ENCODE measurements at regions not wholly inside any gene's neighbourhood (a gene's known extent, or its start where the extent isn't known, plus 50 kb on each side); places are given as distances from the start of the nearest gene placed in this dataset.

GRCh38 chr2:204250692-204251091 is 294.6 kb upstream of the PARD3B start:
- no peak overlapping the region for H3K4me3 ChIP-seq (ENCODE audit: low read length)
- H3K4me1 ChIP-seq (ENCODE audit: control insufficient read depth, insufficient read depth, low read length): no peaks in the 10 kb centered on the region
- no peak overlapping the region for H3K9ac ChIP-seq (ENCODE audit: low read depth, low read length)
- H3K27me3 ChIP-seq (ENCODE audit: control insufficient read depth, insufficient read depth, low read length): peaks cover 15% of the 10 kb centered on the region
- H3K4me2 ChIP-seq (ENCODE audit: low read length): no peak overlapping the region
- no peaks in the 10 kb centered on the region for H3K36me3 ChIP-seq (ENCODE audit: insufficient read depth, low read length)
- no peaks in the 10 kb centered on the region for H3K9me3 ChIP-seq (replicated peaks; ENCODE audit: low read length)

- no peak overlapping the region for H3K9ac ChIP-seq (ENCODE audit: low read depth, low read length)
- no peaks in the 10 kb centered on the region for H3K36me3 ChIP-seq (ENCODE audit: insufficient read depth, low read length)
- H3K4me1 ChIP-seq (ENCODE audit: control insufficient read depth, insufficient read depth, low read length): no peaks in the 10 kb centered on the region
- H3K27me3 ChIP-seq (ENCODE audit: control insufficient read depth, insufficient read depth, low read length): peaks cover 15% of the 10 kb centered on the region
- no peaks in the 10 kb centered on the region for H3K9me3 ChIP-seq (replicated peaks; ENCODE audit: low read length)
- no peak overlapping the region for H3K4me3 ChIP-seq (ENCODE audit: low read length)
- H3K4me2 ChIP-seq (ENCODE audit: low read length): no peak overlapping the region
These were observed 293.9 kb upstream of the PARD3B start for GRCh38 chr2:204251158-204251997.

GRCh38 chr2:204251998-204252376 is 293.3 kb upstream of the PARD3B start:
- peaks cover 4% of the 10 kb centered on the region for H3K4me1 ChIP-seq (ENCODE audit: control insufficient read depth, insufficient read depth, low read length)
- H3K4me3 ChIP-seq (ENCODE audit: low read length): no peak overlapping the region
- no peaks in the 10 kb centered on the region for H3K9me3 ChIP-seq (replicated peaks; ENCODE audit: low read length)
- H3K9ac ChIP-seq (ENCODE audit: low read depth, low read length): no peak overlapping the region
- no peak overlapping the region for H3K4me2 ChIP-seq (ENCODE audit: low read length)
- H3K36me3 ChIP-seq (ENCODE audit: insufficient read depth, low read length): no peaks in the 10 kb centered on the region
- H3K27me3 ChIP-seq (ENCODE audit: control insufficient read depth, insufficient read depth, low read length): peaks cover 15% of the 10 kb centered on the region

- Histone ChIP-seq H3K4me1 (ENCODE audit: control insufficient read depth, insufficient read depth, low read length) (peaks cover 11% of the 10 kb centered on the region), H3K27me3 (ENCODE audit: control insufficient read depth, insufficient read depth, low read length) (peaks cover 15% of the 10 kb centered on the region), H3K4me3 (ENCODE audit: low read length) (no peak overlapping the region), H3K9ac (ENCODE audit: low read depth, low read length) (no peak overlapping the region), H3K9me3 (replicated peaks; ENCODE audit: low read length) (no peaks in the 10 kb centered on the region), H3K36me3 (ENCODE audit: insufficient read depth, low read length) (no peaks in the 10 kb centered on the region), H3K4me2 (ENCODE audit: low read length) (no peak overlapping the region)
These were observed 290.2 kb upstream of the PARD3B start for GRCh38 chr2:204255071-204255470.

GRCh38 chr2:204255526-204255925 is 289.7 kb upstream of the PARD3B start:
- Histone ChIP-seq H3K4me2 (ENCODE audit: low read length) (no peak overlapping the region), H3K4me1 (ENCODE audit: control insufficient read depth, insufficient read depth, low read length) (peaks cover 11% of the 10 kb centered on the region), H3K27me3 (ENCODE audit: control insufficient read depth, insufficient read depth, low read length) (peaks cover 15% of the 10 kb centered on the region), H3K9me3 (replicated peaks; ENCODE audit: low read length) (no peaks in the 10 kb centered on the region), H3K9ac (ENCODE audit: low read depth, low read length) (no peak overlapping the region), H3K36me3 (ENCODE audit: insufficient read depth, low read length) (no peaks in the 10 kb centered on the region), H3K4me3 (ENCODE audit: low read length) (no peak overlapping the region)

GRCh38 chr2:204257781-204258180 is 287.5 kb upstream of the PARD3B start:
- Histone ChIP-seq H3K4me3 (ENCODE audit: low read length) (no peak overlapping the region), H3K4me1 (ENCODE audit: control insufficient read depth, insufficient read depth, low read length) (peaks cover 11% of the 10 kb centered on the region), H3K9me3 (replicated peaks; ENCODE audit: low read length) (no peaks in the 10 kb centered on the region), H3K27me3 (ENCODE audit: control insufficient read depth, insufficient read depth, low read length) (no peaks in the 10 kb centered on the region), H3K9ac (ENCODE audit: low read depth, low read length) (no peak overlapping the region), H3K4me2 (ENCODE audit: low read length) (no peak overlapping the region), H3K36me3 (ENCODE audit: insufficient read depth, low read length) (no peaks in the 10 kb centered on the region)

- no peaks in the 10 kb centered on the region for H3K36me3 ChIP-seq (ENCODE audit: insufficient read depth, low read length)
- no peaks in the 10 kb centered on the region for H3K9me3 ChIP-seq (replicated peaks; ENCODE audit: low read length)
- no peak overlapping the region for H3K9ac ChIP-seq (ENCODE audit: low read depth, low read length)
- H3K4me1 ChIP-seq (ENCODE audit: control insufficient read depth, insufficient read depth, low read length): peaks cover 11% of the 10 kb centered on the region
- no peaks in the 10 kb centered on the region for H3K27me3 ChIP-seq (ENCODE audit: control insufficient read depth, insufficient read depth, low read length)
- no peak overlapping the region for H3K4me3 ChIP-seq (ENCODE audit: low read length)
- no peak overlapping the region for H3K4me2 ChIP-seq (ENCODE audit: low read length)
These were observed 286.4 kb upstream of the PARD3B start for GRCh38 chr2:204258890-204259289.

GRCh38 chr2:204260162-204260877 is 285.0 kb upstream of the PARD3B start:
- Histone ChIP-seq H3K36me3 (ENCODE audit: insufficient read depth, low read length) (no peaks in the 10 kb centered on the region), H3K9me3 (replicated peaks; ENCODE audit: low read length) (no peaks in the 10 kb centered on the region), H3K4me3 (ENCODE audit: low read length) (no peak overlapping the region), H3K9ac (ENCODE audit: low read depth, low read length) (no peak overlapping the region), H3K4me1 (ENCODE audit: control insufficient read depth, insufficient read depth, low read length) (peaks cover 11% of the 10 kb centered on the region), H3K4me2 (ENCODE audit: low read length) (peak overlapping the region; percentile 17), H3K27me3 (ENCODE audit: control insufficient read depth, insufficient read depth, low read length) (no peaks in the 10 kb centered on the region)

GRCh38 chr2:204260901-204261300 is 284.4 kb upstream of the PARD3B start:
- H3K36me3 ChIP-seq (ENCODE audit: insufficient read depth, low read length): no peaks in the 10 kb centered on the region
- H3K27me3 ChIP-seq (ENCODE audit: control insufficient read depth, insufficient read depth, low read length): no peaks in the 10 kb centered on the region
- H3K4me2 ChIP-seq (ENCODE audit: low read length): no peak overlapping the region
- H3K4me1 ChIP-seq (ENCODE audit: control insufficient read depth, insufficient read depth, low read length): peaks cover 11% of the 10 kb centered on the region
- no peaks in the 10 kb centered on the region for H3K9me3 ChIP-seq (replicated peaks; ENCODE audit: low read length)
- H3K4me3 ChIP-seq (ENCODE audit: low read length): no peak overlapping the region
- no peak overlapping the region for H3K9ac ChIP-seq (ENCODE audit: low read depth, low read length)

- H3K9ac ChIP-seq (ENCODE audit: low read depth, low read length): no peak overlapping the region
- peaks cover 2% of the 10 kb centered on the region for H3K27me3 ChIP-seq (ENCODE audit: control insufficient read depth, insufficient read depth, low read length)
- no peaks in the 10 kb centered on the region for H3K36me3 ChIP-seq (ENCODE audit: insufficient read depth, low read length)
- H3K4me1 ChIP-seq (ENCODE audit: control insufficient read depth, insufficient read depth, low read length): peaks cover 8% of the 10 kb centered on the region
- H3K9me3 ChIP-seq (replicated peaks; ENCODE audit: low read length): no peaks in the 10 kb centered on the region
- H3K4me3 ChIP-seq (ENCODE audit: low read length): no peak overlapping the region
- H3K4me2 ChIP-seq (ENCODE audit: low read length): no peak overlapping the region
These were observed 283.4 kb upstream of the PARD3B start for GRCh38 chr2:204261846-204262245.

GRCh38 chr2:204264085-204264553 is 281.2 kb upstream of the PARD3B start:
- Histone ChIP-seq H3K27me3 (ENCODE audit: control insufficient read depth, insufficient read depth, low read length) (peaks cover 2% of the 10 kb centered on the region), H3K4me3 (ENCODE audit: low read length) (no peak overlapping the region), H3K9ac (ENCODE audit: low read depth, low read length) (no peak overlapping the region), H3K4me2 (ENCODE audit: low read length) (no peak overlapping the region), H3K4me1 (ENCODE audit: control insufficient read depth, insufficient read depth, low read length) (no peaks in the 10 kb centered on the region), H3K9me3 (replicated peaks; ENCODE audit: low read length) (no peaks in the 10 kb centered on the region), H3K36me3 (ENCODE audit: insufficient read depth, low read length) (no peaks in the 10 kb centered on the region)

All from skeletal muscle satellite cell (primary cell).